ENCODE measurements at regions not wholly inside any gene's neighbourhood (a gene's known extent, or its start where the extent isn't known, plus 50 kb on each side); places are given as distances from the start of the nearest gene placed in this dataset.

DNA sequence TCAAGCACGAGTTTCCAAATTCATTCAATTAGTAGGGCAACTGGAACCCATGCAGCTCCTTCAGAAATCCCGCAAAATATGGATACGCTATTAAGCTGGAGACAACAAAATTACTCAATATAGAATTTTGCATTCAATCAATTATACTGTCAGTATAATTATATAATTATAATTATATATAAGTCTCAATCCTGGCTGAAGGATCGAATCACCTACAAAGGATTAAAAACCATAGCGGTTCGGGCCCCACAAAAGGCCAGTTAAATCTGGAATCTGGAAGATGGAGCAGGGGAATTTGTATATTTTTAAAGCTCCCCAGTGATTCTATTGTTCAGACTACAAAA is 55.7 kb downstream of the FHIP2A start:
- CTCF ChIA-PET = interaction anchor here (0.6 to 4.7 kb wide), 35 partner anchors 8 to 539 kb away, joined by 3 to 87 read pairs (median 4); partner anchors contain the start of gene TRUB1
- POLR2A ChIA-PET = no interaction called here
- Histone ChIP-seq H3K36me3 (ENCODE audit: control insufficient read depth in 2 of 2, insufficient read depth in 1 of 2, low read length in 2 of 2) (no peaks in the 10 kb centered on the region), H3K4me3 (ENCODE audit: low read depth, low read length) (no peak overlapping the region), H3K27ac (ENCODE audit: extremely low read depth, low read depth, low read length) (no peak overlapping the region), H3K9me3 (ENCODE audit: control insufficient read depth, insufficient read depth, low read depth, low read length) (no peaks in the 10 kb centered on the region), H3K4me1 (ENCODE audit: control insufficient read depth, insufficient read depth, low read length) (peaks cover 8% of the 10 kb centered on the region)
- no peak for TF ChIP-seq ZNF146 (tag by site-specific recombination; IDR thresholded peaks at IDR 0.05)
- TF ChIP-seq PRDM1 (tag by site-specific recombination; IDR thresholded peaks at IDR 0.05) = no peak
- TF ChIP-seq ZNF169 (tag by site-specific recombination; IDR thresholded peaks at IDR 0.05) = no peak
- no peak for TF ChIP-seq ZNF555 (tag by site-specific recombination; conservative IDR thresholded peaks at IDR 0.05)
- TF ChIP-seq, protein P1, sequence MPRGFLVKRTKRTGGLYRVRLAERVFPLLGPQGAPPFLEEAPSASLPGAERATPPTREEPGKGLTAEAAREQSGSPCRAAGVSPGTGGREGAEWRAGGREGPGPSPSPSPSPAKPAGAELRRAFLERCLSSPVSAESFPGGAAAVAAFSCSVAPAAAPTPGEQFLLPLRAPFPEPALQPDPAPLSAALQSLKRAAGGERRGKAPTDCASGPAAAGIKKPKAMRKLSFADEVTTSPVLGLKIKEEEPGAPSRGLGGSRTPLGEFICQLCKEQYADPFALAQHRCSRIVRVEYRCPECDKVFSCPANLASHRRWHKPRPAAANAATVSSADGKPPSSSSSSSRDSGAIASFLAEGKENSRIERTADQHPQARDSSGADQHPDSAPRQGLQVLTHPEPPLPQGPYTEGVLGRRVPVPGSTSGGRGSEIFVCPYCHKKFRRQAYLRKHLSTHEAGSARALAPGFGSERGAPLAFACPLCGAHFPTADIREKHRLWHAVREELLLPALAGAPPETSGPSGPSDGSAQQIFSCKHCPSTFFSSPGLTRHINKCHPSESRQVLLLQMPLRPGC (tag by site-specific recombination; IDR thresholded peaks at IDR 0.05) = no peak
- TF ChIP-seq HOXD13 (CRISPR knock-in tag; IDR thresholded peaks at IDR 0.05; ENCODE audit: borderline replicate concordance) = no peak
- TF ChIP-seq ZNF148 (tag by site-specific recombination; IDR thresholded peaks at IDR 0.05; ENCODE audit: borderline replicate concordance) = no peak
- no peak for TF ChIP-seq ZNF561 (tag by site-specific recombination; IDR thresholded peaks at IDR 0.05; ENCODE audit: borderline replicate concordance)
- no peak for TF ChIP-seq ZNF777 (tag by site-specific recombination; IDR thresholded peaks at IDR 0.05; ENCODE audit: borderline replicate concordance)

DNA sequence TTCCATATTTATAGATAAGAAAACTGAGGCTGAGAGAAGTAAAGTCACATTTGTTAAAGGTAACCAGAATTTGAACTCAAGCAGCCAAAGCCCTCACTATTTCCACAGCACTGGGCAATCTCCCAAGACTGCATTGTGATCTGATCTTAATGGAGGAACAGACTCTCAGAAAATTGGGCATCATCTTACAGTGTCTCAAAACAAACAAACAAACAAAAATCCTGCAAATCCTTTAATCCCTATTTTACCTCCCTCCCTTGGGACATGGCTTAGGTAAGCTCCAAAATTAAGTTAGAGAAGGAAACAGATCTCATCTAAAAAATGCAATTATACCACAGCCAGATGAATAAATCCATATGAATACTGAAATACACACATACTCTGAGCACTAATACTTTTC is 57.5 kb downstream of the FHIP2A start:
- ChIA-PET POLR2A (interaction anchor here (0.6 to 0.9 kb wide), 3 partner anchors 59 to 209 kb away, joined by 4 to 7 read pairs (median 6); partner anchors contain the start of gene TRUB1), CTCF (interaction anchor here (0.6 to 4.7 kb wide), 30 partner anchors 9 to 575 kb away, joined by 3 to 87 read pairs (median 4); partner anchors contain the start of gene FHIP2A)
- Histone ChIP-seq H3K4me1 (ENCODE audit: control insufficient read depth, insufficient read depth, low read length) (peaks cover 8% of the 10 kb centered on the region), H3K36me3 (ENCODE audit: control insufficient read depth in 2 of 2, insufficient read depth in 1 of 2, low read length in 2 of 2) (no peaks in the 10 kb centered on the region), H3K4me3 (ENCODE audit: low read depth, low read length) (no peak overlapping the region), H3K9me3 (ENCODE audit: control insufficient read depth, insufficient read depth, low read depth, low read length) (no peaks in the 10 kb centered on the region), H3K27ac (ENCODE audit: extremely low read depth, low read depth, low read length) (no peak overlapping the region)
- TF ChIP-seq OSR2 (tag by site-specific recombination; IDR thresholded peaks at IDR 0.05) = 0 out of 2 replicates have a peak, but pooled peaks have one; percentile 12
- TF ChIP-seq ZNF76 (tag by site-specific recombination; IDR thresholded peaks at IDR 0.05; ENCODE audit: borderline replicate concordance, low read depth) = no peak
- TF ChIP-seq KLF8 (tag by site-specific recombination; IDR thresholded peaks at IDR 0.05) = peak; percentile 48; the same call in 1 of the 2 replicates
- TF ChIP-seq, protein P1 (tag by site-specific recombination; IDR thresholded peaks at IDR 0.05) = peak; percentile 73
- TF ChIP-seq ZBTB44 (tag by site-specific recombination; IDR thresholded peaks at IDR 0.05) = peak; percentile 40; the same call in 1 of the 2 replicates
- TF ChIP-seq PRDM6 (tag by site-specific recombination; IDR thresholded peaks at IDR 0.05) = no peak
- TF ChIP-seq REPIN1 (tag by site-specific recombination; IDR thresholded peaks at IDR 0.05; ENCODE audit: low read depth) = 0 out of 2 replicates have a peak, but pooled peaks have one; percentile 43
- no peak for TF ChIP-seq ZNF169 (tag by site-specific recombination; IDR thresholded peaks at IDR 0.05)
- 0 out of 2 replicates have a peak, but pooled peaks have one; percentile 44 for TF ChIP-seq ZBTB1 (tag by site-specific recombination; IDR thresholded peaks at IDR 0.05)
- TF ChIP-seq ZNF354C (tag by site-specific recombination; IDR thresholded peaks at IDR 0.05; ENCODE audit: borderline replicate concordance, low read depth) = no peak
- TF ChIP-seq WT1 (tag by site-specific recombination; IDR thresholded peaks at IDR 0.05) = peak; percentile 95
- TF ChIP-seq ZNF692 (tag by site-specific recombination; IDR thresholded peaks at IDR 0.05) = 0 out of 2 replicates have a peak, but pooled peaks have one; percentile 12
- TF ChIP-seq BCL11A (tag by site-specific recombination; IDR thresholded peaks at IDR 0.05; ENCODE audit: low read depth) = peak; percentile 93
- TF ChIP-seq OVOL3 (tag by site-specific recombination; IDR thresholded peaks at IDR 0.05) = 0 out of 2 replicates have a peak, but pooled peaks have one; percentile 57
- TF ChIP-seq GLIS1 (tag by site-specific recombination; IDR thresholded peaks at IDR 0.05) = peak; percentile 42; the same call in 1 of the 2 replicates
- peak; percentile 38; the same call in 1 of the 2 replicates for TF ChIP-seq ZBTB48 (tag by site-specific recombination; IDR thresholded peaks at IDR 0.05)

Data from HEK293 (cell line).